Keratinocyte (primary cell): ENCODE measurements at regions not wholly inside any gene's neighbourhood (a gene's known extent, or its start where the extent isn't known, plus 50 kb on each side); places are given as distances from the start of the nearest gene placed in this dataset.

Source experiments
- CTCF ChIP-seq, 3 experiments: IDR thresholded peaks in 1 of 3; conservative IDR thresholded peaks in 1 of 3; optimal IDR thresholded peaks in 1 of 3; 2 replicates in 2 of 3; 3 replicates in 1 of 3; pipeline versions ENCODE3 to v1.5.1; 2011; ENCODE audit warnings: low read length in 3 of 3, mild to moderate bottlenecking in 3 of 3, moderate library complexity in 2 of 3, control low read depth in 1 of 3, inconsistent platforms in 1 of 3; ENCODE audit not compliant: insufficient read depth in 2 of 3; ENCODE audit errors: extremely low read depth in 1 of 3
- EZH2 ChIP-seq: IDR thresholded peaks from one replicate; pipeline ENCODE4 v1.6.1; 2012; ENCODE audit warnings: inconsistent platforms, mild to moderate bottlenecking, low read length, moderate library complexity

DNA sequence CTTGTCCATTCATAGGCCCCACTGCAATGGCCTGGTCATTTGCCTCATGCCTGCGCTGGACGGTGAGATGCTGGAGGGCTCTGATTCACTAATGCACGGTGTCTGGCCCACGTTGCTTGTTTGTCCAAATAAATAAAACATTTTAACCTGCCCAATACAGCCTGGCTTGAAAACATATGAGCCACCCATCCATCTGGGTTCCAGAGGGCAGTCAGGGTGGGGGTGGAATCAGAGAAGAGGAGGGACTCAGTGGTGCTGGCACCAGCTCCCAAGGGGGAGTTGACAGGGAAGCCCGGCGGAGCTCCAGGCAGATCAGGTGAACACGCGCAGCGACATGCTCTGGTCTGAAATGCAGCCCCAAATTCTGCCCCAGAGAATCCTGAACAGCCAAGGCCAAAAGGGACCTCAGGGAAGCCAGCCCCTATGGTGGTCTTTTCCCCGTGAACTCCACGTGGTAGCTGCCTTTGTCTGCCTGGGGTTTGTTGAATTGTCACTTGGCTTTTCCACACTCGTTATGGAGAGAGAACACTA is 265.2 kb downstream of the UACA start:
- TF ChIP-seq CTCF (optimal IDR thresholded peaks at IDR 0.05 in 1 of 3, IDR thresholded peaks at IDR 0.05 in 1 of 3, conservative IDR thresholded peaks at IDR 0.05 in 1 of 3; ENCODE audit: extremely low read depth in 1 of 3, insufficient read depth in 2 of 3, low read length in 3 of 3) = no peak
- TF ChIP-seq EZH2 = no peak
